GM12878 (cell line): ENCODE measurements at regions not wholly inside any gene's neighbourhood (a gene's known extent, or its start where the extent isn't known, plus 50 kb on each side); places are given as distances from the start of the nearest gene placed in this dataset.

Experiments used
- ATAC-seq: fragments of 200-7000 bp; cut with Tn5 transposase; 3 replicates; pipeline ENCODE4 v1.9.1; 2020; ENCODE audit warnings: mild to moderate bottlenecking, moderate library complexity
- BruUV-seq: library from RNA; stranded (reverse); fragments of 400-500 nt; replicated peaks from 2 replicates; lab custom pipeline; 2021; lab: Mats Ljungman, UMichigan
- CTCF ChIA-PET: fragments of 300-600 bp; sonication (Branson Sonifier 250); formaldehyde crosslinking; extraction: SDS; loops from one replicate; lab custom pipeline; 2021; ENCODE audit warnings: inconsistent platforms; lab: Yijun Ruan, JAX
- POLR2A ChIA-PET: fragments of 350-600 bp; formaldehyde crosslinking; extraction: SDS; loops from one replicate; lab custom pipeline; 2021; ENCODE audit warnings: inconsistent platforms; lab: Charles Lee
- RAD21 ChIA-PET: fragments of 300-600 bp; sonication (Branson Sonifier 250); formaldehyde crosslinking; loops from one replicate; lab custom pipeline; 2023; ENCODE audit warnings: antibody characterized with exemption; ENCODE audit not compliant: unreplicated experiment; lab: Charles Lee
- SMC1A ChIA-PET: fragments of 300-600 bp; sonication (Branson Sonifier 250); formaldehyde crosslinking; loops from one replicate; lab custom pipeline; 2023; ENCODE audit not compliant: unreplicated experiment, uncharacterized antibody; lab: Charles Lee
- DNase-seq: peaks from one replicate; pipeline ENCODE4 v3.0.0-alpha.2; 2011; ENCODE audit warnings: low read depth, low spot score
- FAIRE-seq: peaks from 3 replicates; lab custom pipeline; 2011; peaks lifted over from hg19 to GRCh38; lab: Jason Lieb, UNC
- H2AFZ ChIP-seq: 2 replicates; pipeline ENCODE4 v1.6.0; 2011; ENCODE audit warnings: low read depth, low read length, control low read depth; ENCODE audit not compliant: control insufficient read depth
- H3K27ac ChIP-seq: 2 replicates; pipeline ENCODE4 v1.5.1; 2011; ENCODE audit warnings: control low read depth; ENCODE audit not compliant: control insufficient read depth, insufficient read depth
- H3K27me3 ChIP-seq, 2 experiments: replicated peaks in 1 of 2; 2 replicates each; pipeline versions ENCODE4 v1.6.0 to v1.6.1; 2011; ENCODE audit warnings: low read length in 1 of 2; ENCODE audit not compliant: control insufficient read depth in 2 of 2, insufficient read depth in 2 of 2
- H3K36me3 ChIP-seq, 2 experiments: 2 replicates each; pipeline ENCODE4 v1.5.1; 2011; ENCODE audit warnings: low read length in 1 of 2; ENCODE audit not compliant: control insufficient read depth in 2 of 2, insufficient read depth in 2 of 2
- H3K4me1 ChIP-seq: 2 replicates; pipeline ENCODE4 v1.6.1; 2011; ENCODE audit warnings: mild to moderate bottlenecking, low read length, moderate library complexity, mixed read lengths; ENCODE audit not compliant: control insufficient read depth, insufficient read depth
- H3K4me2 ChIP-seq: 2 replicates; pipeline ENCODE4 v1.6.0; 2011; ENCODE audit warnings: control low read depth; ENCODE audit not compliant: control insufficient read depth, insufficient read depth
- H3K4me3 ChIP-seq: fragments of 200-600 bp; sonication (generic); 2 replicates; pipeline ENCODE4 v1.5.1; 2016
- H3K79me2 ChIP-seq: 2 replicates; pipeline ENCODE4 v1.6.0; 2011; ENCODE audit warnings: low read length; ENCODE audit not compliant: control insufficient read depth, insufficient read depth
- H3K9ac ChIP-seq: 2 replicates; pipeline ENCODE4 v1.8.0; 2011; ENCODE audit warnings: low read length, control low read depth, mixed read lengths; ENCODE audit not compliant: control insufficient read depth, insufficient read depth
- H3K9me3 ChIP-seq: replicated peaks from 3 replicates; pipeline ENCODE4 v1.5.1; 2011; ENCODE audit warnings: mild to moderate bottlenecking, low read length; ENCODE audit not compliant: control insufficient read depth, insufficient read depth
- H4K20me1 ChIP-seq: 2 replicates; pipeline ENCODE4 v1.6.0; 2011; ENCODE audit not compliant: control insufficient read depth, insufficient read depth
- BACH1 ChIP-seq: fragments of 450-650 bp; IDR thresholded peaks from 2 replicates; pipeline ENCODE4 v1.6.1; 2017; ENCODE audit warnings: mild to moderate bottlenecking, borderline replicate concordance
- HDAC6 ChIP-seq: fragments of 200-600 bp; sonication (generic); IDR thresholded peaks from one replicate; pipeline ENCODE4 v1.8.0; 2017; ENCODE audit warnings: antibody characterized with exemption; ENCODE audit not compliant: unreplicated experiment
- MYC ChIP-seq: IDR thresholded peaks from 2 replicates; pipeline ENCODE4 v1.6.1; 2011; ENCODE audit warnings: mild to moderate bottlenecking, low read length, moderate library complexity, inconsistent platforms; ENCODE audit not compliant: insufficient read depth, insufficient replicate concordance, insufficient read length, severe bottlenecking
- NR2F1 ChIP-seq: fragments of 450-650 bp; conservative IDR thresholded peaks from 2 replicates; pipeline ENCODE4 v1.6.1; 2017; ENCODE audit warnings: mild to moderate bottlenecking
- PKNOX1 ChIP-seq: fragments of 450-650 bp; IDR thresholded peaks from 2 replicates; pipeline ENCODE4 v1.6.1; 2016; ENCODE audit warnings: mild to moderate bottlenecking
- POLR2A ChIP-seq: IDR thresholded peaks from 2 replicates; pipeline ENCODE4 v1.6.1; 2011; ENCODE audit warnings: low read depth, mild to moderate bottlenecking, low read length
- RAD21 ChIP-seq: IDR thresholded peaks from 2 replicates; pipeline ENCODE4 v1.6.1; 2011; ENCODE audit warnings: mild to moderate bottlenecking, low read depth, low read length, moderate library complexity; ENCODE audit not compliant: insufficient read depth
- REST ChIP-seq: IDR thresholded peaks from 2 replicates; pipeline ENCODE4 v1.6.1; 2012; ENCODE audit warnings: mild to moderate bottlenecking, low read depth, low read length
- SIN3A ChIP-seq: IDR thresholded peaks from 2 replicates; pipeline ENCODE4 v1.6.1; 2012; ENCODE audit warnings: low read depth, low read length, improper control_type of control experiment
- SMARCA5 ChIP-seq: fragments of 450-650 bp; IDR thresholded peaks from 2 replicates; pipeline ENCODE4 v1.6.1; 2017; ENCODE audit warnings: mild to moderate bottlenecking
- USF2 ChIP-seq: IDR thresholded peaks from 2 replicates; pipeline ENCODE4 v1.6.1; 2011; ENCODE audit warnings: low read depth, low read length, improper control_type of control experiment, borderline replicate concordance
- YY1 ChIP-seq: IDR thresholded peaks from 2 replicates; pipeline ENCODE4 v1.6.1; 2011; ENCODE audit warnings: low read depth, mild to moderate bottlenecking, low read length
- ZNF622 ChIP-seq: fragments of 450-650 bp; IDR thresholded peaks from 2 replicates; pipeline ENCODE4 v1.6.1; 2017; ENCODE audit warnings: mild to moderate bottlenecking, inconsistent platforms
- WGBS: methylation state at CpG from one replicate; pipeline ENCODE4 v1.1.6; 2016; ENCODE audit warnings: low lambda C conversion rate; ENCODE audit not compliant: insufficient replicate concordance, insufficient coverage; ENCODE audit errors: missing lambda C conversion rate; 5-methylcytosine and 5-hydroxymethylcytosine counted together
- in situ Hi-C: fragments of 300-500 bp; cut with MboI; formaldehyde crosslinking; loops from 9 replicates; pipeline ENCODE4 v1.14.3; 2018; ENCODE audit warnings: mixed read lengths
- intact Hi-C: fragments of 100-400 bp; cut with micrococcal nuclease; formaldehyde crosslinking; loops from one replicate; pipeline ENCODE4 v1.14.2; 2022; ENCODE audit not compliant: unreplicated experiment
- TF ChIP-seq, protein P1 (sequence below): IDR thresholded peaks from 2 replicates; pipeline ENCODE4 v1.6.1; 2011; ENCODE audit warnings: low read depth, mild to moderate bottlenecking, low read length, moderate library complexity, borderline replicate concordance; ENCODE audit errors: extremely low read depth

DNA sequence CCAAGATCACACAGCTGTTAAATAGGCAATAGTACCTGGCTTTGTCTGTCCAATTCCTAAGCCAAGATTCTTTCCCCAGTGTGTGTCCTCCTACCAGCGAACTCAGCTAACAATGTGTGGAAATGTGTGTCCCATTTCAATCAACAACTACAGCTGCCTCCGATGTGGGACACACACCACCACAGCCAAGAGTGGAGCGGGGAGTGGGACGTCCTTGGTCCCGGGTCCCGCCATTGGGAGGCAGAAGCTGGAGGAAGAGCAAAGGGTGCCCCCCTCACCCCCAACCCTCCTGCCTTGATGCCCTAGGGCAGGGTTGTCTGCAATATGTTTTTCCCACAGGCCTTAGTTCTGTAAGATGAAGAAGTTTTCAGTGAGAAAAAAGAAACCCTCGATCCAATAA lies 265.4 kb upstream of the RAB4A start (continued):
- TF ChIP-seq ZNF622 (no peak), SIN3A (no peak), SMARCA5 (no peak), USF2 (no peak)
- TF ChIP-seq, protein P1, sequence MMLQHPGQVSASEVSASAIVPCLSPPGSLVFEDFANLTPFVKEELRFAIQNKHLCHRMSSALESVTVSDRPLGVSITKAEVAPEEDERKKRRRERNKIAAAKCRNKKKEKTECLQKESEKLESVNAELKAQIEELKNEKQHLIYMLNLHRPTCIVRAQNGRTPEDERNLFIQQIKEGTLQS: no peak

DNA sequence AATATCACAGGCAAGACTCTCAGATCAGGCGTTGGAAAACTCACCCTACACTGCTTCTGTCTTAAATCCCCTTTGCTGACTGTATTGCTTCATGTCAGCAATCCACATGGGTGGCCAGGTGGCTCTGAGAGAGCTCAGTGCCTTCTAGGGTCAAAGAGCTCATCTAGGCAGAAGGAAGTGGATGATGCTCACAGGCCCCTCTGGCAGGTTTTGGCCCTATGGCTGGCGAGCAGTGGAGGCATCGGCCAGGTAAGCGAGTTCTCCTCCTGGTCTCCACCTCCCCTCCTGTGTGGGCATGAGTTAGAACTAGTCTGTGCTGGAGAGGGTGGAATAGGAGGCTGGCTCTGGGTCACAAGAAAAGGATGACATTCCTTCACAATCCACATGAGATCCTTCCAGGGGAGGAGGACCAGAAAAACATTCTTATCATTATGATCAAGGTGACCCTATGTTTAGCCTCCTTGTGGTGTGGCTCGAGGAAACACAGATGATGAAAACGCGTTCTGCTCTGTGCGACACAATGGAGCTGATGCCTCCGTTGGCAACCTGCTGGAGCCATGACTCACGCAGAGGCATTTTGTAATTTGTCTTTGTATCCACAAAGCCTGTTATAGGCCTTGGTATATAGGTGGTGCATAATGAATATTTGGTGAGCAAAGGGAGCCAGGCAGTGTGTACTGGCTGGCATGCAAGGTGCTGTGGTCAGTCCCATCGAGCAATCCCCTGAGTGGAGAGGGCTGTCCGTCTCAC lies 264.6 kb upstream of the RAB4A start:
- no peak overlapping the region for H2AFZ ChIP-seq
- H3K36me3 ChIP-seq: no peaks in the 10 kb centered on the region
- POLR2A ChIA-PET: no interaction called here
- H3K4me1 ChIP-seq: no peaks in the 10 kb centered on the region
- no peak overlapping the region for H3K27ac ChIP-seq
- intact Hi-C loops (no loop called here), in situ Hi-C loops (no loop called here)
- no peak for DNase-seq
- CTCF ChIA-PET: no interaction called here
- peaks cover 1 to 3% of the 10 kb centered on the region in 2 experiments; a peak in 2 of 4 replicates for H3K27me3 ChIP-seq
- no peak overlapping the region for H3K4me3 ChIP-seq
- RAD21 ChIA-PET: no interaction called here
- no peaks in the 10 kb centered on the region for H3K79me2 ChIP-seq
- TF ChIP-seq REST: no peak
- no peak for TF ChIP-seq POLR2A
- no peak for TF ChIP-seq MYC
- no peak for TF ChIP-seq NR2F1
- no peak for TF ChIP-seq YY1
- TF ChIP-seq HDAC6: no peak
- no peak for TF ChIP-seq PKNOX1
- TF ChIP-seq RAD21: no peak
- no peak for TF ChIP-seq BACH1
- SMC1A ChIA-PET: no interaction called here
- FAIRE-seq: no peak
- no peak for ATAC-seq
- 47% methylated on average over 12 of the region's 12 CpGs for WGBS
- H4K20me1 ChIP-seq: no peaks in the 10 kb centered on the region
- H3K4me2 ChIP-seq: no peak overlapping the region
- no peak overlapping the region for H3K9ac ChIP-seq
- H3K9me3 ChIP-seq: no peaks in the 10 kb centered on the region
- no TSS peak for BruUV-seq
